ENCODE measurements at regions not wholly inside any gene's neighbourhood (a gene's known extent, or its start where the extent isn't known, plus 50 kb on each side); places are given as distances from the start of the nearest gene placed in this dataset.

GRCh38 chr3:102189956-102190723 lies 244.7 kb upstream of the ZPLD1 start:
- TF ChIP-seq ZBTB21 (tag by site-specific recombination; IDR thresholded peaks at IDR 0.05) (no peak), PRDM1 (tag by site-specific recombination; IDR thresholded peaks at IDR 0.05) (no peak), ZBTB11 (tag by site-specific recombination; conservative IDR thresholded peaks at IDR 0.05; ENCODE audit: low read depth) (no peak), ZNF10 (tag by site-specific recombination; IDR thresholded peaks at IDR 0.05) (no peak), ZNF639 (tag by site-specific recombination; IDR thresholded peaks at IDR 0.05) (no peak), ZNF792 (tag by site-specific recombination; IDR thresholded peaks at IDR 0.05) (no peak), YY1 (tag by site-specific recombination; IDR thresholded peaks at IDR 0.05) (no peak), ZNF266 (tag by site-specific recombination; IDR thresholded peaks at IDR 0.05; ENCODE audit: low read depth) (no peak), ZNF670 (tag by site-specific recombination; IDR thresholded peaks at IDR 0.05; ENCODE audit: low read depth) (no peak), ZNF76 (tag by site-specific recombination; IDR thresholded peaks at IDR 0.05; ENCODE audit: borderline replicate concordance, low read depth) (no peak), ZNF558 (tag by site-specific recombination; IDR thresholded peaks at IDR 0.05) (no peak)
- TF ChIP-seq, protein P1, sequence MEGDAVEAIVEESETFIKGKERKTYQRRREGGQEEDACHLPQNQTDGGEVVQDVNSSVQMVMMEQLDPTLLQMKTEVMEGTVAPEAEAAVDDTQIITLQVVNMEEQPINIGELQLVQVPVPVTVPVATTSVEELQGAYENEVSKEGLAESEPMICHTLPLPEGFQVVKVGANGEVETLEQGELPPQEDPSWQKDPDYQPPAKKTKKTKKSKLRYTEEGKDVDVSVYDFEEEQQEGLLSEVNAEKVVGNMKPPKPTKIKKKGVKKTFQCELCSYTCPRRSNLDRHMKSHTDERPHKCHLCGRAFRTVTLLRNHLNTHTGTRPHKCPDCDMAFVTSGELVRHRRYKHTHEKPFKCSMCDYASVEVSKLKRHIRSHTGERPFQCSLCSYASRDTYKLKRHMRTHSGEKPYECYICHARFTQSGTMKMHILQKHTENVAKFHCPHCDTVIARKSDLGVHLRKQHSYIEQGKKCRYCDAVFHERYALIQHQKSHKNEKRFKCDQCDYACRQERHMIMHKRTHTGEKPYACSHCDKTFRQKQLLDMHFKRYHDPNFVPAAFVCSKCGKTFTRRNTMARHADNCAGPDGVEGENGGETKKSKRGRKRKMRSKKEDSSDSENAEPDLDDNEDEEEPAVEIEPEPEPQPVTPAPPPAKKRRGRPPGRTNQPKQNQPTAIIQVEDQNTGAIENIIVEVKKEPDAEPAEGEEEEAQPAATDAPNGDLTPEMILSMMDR (tag by site-specific recombination; IDR thresholded peaks at IDR 0.05) = no peak

Data from HEK293 (cell line).